H1 (cell line): ENCODE measurements at regions not wholly inside any gene's neighbourhood (a gene's known extent, or its start where the extent isn't known, plus 50 kb on each side); places are given as distances from the start of the nearest gene placed in this dataset.

Experiments
- CTCF ChIA-PET: fragments of 300-600 bp; sonication (Branson Sonifier 250); formaldehyde crosslinking; loops from one replicate; lab custom pipeline; 2021; ENCODE audit not compliant: partially characterized antibody; lab: Charles Lee
- POLR2A ChIA-PET: fragments of 300-600 bp; sonication (Branson Sonifier 250); formaldehyde crosslinking; loops from one replicate; lab custom pipeline; 2021; ENCODE audit warnings: inconsistent platforms; ENCODE audit not compliant: partially characterized antibody; lab: Charles Lee
- DNase-seq, 2 experiments: peaks; one replicate each; pipeline versions ENCODE4 v3.0.0 to v3.0.0-alpha.2; 2010 to 2022; ENCODE audit warnings: low spot score in 2 of 2, low read depth in 1 of 2, mixed read lengths in 1 of 2
- FAIRE-seq: peaks from 2 replicates; lab custom pipeline; 2011; peaks lifted over from hg19 to GRCh38; lab: Jason Lieb, UNC
- H2AFZ ChIP-seq: 2 replicates; pipeline ENCODE4 v1.8.1; 2012; ENCODE audit warnings: low read length, inconsistent platforms
- H2AK5ac ChIP-seq: 2 replicates; pipeline ENCODE4 v1.6.1; 2013; ENCODE audit warnings: low read depth, low read length
- H2BK120ac ChIP-seq: replicated peaks from 2 replicates; pipeline ENCODE3; 2013; ENCODE audit warnings: low read depth, low read length, inconsistent platforms
- H2BK12ac ChIP-seq: 2 replicates; pipeline ENCODE4 v1.6.1; 2013; ENCODE audit warnings: low read depth, low read length
- H2BK15ac ChIP-seq: 2 replicates; pipeline ENCODE4 v1.6.1; 2013; ENCODE audit warnings: low read length
- H2BK20ac ChIP-seq: 2 replicates; pipeline ENCODE4 v1.6.1; 2013; ENCODE audit warnings: low read length
- H2BK5ac ChIP-seq: 2 replicates; pipeline ENCODE4 v1.6.1; 2013; ENCODE audit warnings: low read depth, low read length
- H3K14ac ChIP-seq: 2 replicates; pipeline ENCODE4 v1.6.1; 2013; ENCODE audit warnings: inconsistent platforms; ENCODE audit not compliant: insufficient read length
- H3K18ac ChIP-seq: 2 replicates; pipeline ENCODE4 v1.6.1; 2013; ENCODE audit warnings: low read length; ENCODE audit errors: extremely low read depth
- H3K23ac ChIP-seq: 2 replicates; pipeline ENCODE4 v1.6.1; 2013; ENCODE audit warnings: inconsistent platforms; ENCODE audit not compliant: insufficient read length
- H3K23me2 ChIP-seq: 2 replicates; pipeline ENCODE4 v1.6.1; 2013; ENCODE audit warnings: low read depth, low read length
- H3K27ac ChIP-seq: 2 replicates; pipeline ENCODE4 v1.6.1; 2011; ENCODE audit warnings: low read depth, low read length, inconsistent platforms
- H3K27me3 ChIP-seq, 4 experiments: replicated peaks in 1 of 4; 1 replicate in 1 of 4; 2 replicates in 3 of 4; pipeline versions ENCODE4 v1.6.1 to v1.8.1; 2011 to 2013; ENCODE audit warnings: low read length in 3 of 4, mild to moderate bottlenecking in 3 of 4, inconsistent platforms in 2 of 4, mixed read lengths in 2 of 4, moderate library complexity in 1 of 4; ENCODE audit not compliant: control insufficient read depth in 3 of 4, insufficient read depth in 3 of 4; ENCODE audit errors: extremely low read depth in 1 of 4
- H3K36me3 ChIP-seq, 4 experiments: 2 replicates each; pipeline versions ENCODE4 v1.6.1 to v1.8.1; 2011 to 2013; ENCODE audit warnings: mild to moderate bottlenecking in 4 of 4, low read length in 3 of 4, moderate library complexity in 2 of 4, control low read depth in 1 of 4, inconsistent platforms in 1 of 4; ENCODE audit not compliant: insufficient read depth in 4 of 4, control insufficient read depth in 2 of 4
- H3K4ac ChIP-seq: replicated peaks from 2 replicates; pipeline ENCODE3; 2013; ENCODE audit warnings: low read length, low read depth, mixed read lengths, inconsistent platforms; ENCODE audit not compliant: insufficient read length
- H3K4me1 ChIP-seq, 4 experiments: replicated peaks in 1 of 4; 1 replicate in 1 of 4; 2 replicates in 3 of 4; pipeline versions ENCODE4 v1.6.1 to v1.8.1; 2011 to 2013; ENCODE audit warnings: low read length in 3 of 4, inconsistent platforms in 2 of 4, mixed read lengths in 1 of 4; ENCODE audit not compliant: insufficient read depth in 4 of 4, control insufficient read depth in 3 of 4
- H3K4me2 ChIP-seq, 2 experiments: 2 replicates each; pipeline versions ENCODE4 v1.6.1 to v1.8.1; 2011 to 2013; ENCODE audit warnings: low read depth in 2 of 2, low read length in 2 of 2, control low read depth in 1 of 2, inconsistent platforms in 1 of 2, mild to moderate bottlenecking in 1 of 2; ENCODE audit not compliant: insufficient read depth in 1 of 2
- H3K4me3 ChIP-seq, 4 experiments: fragments of 200-600, 300-600 bp in 1 of 4; sonication (generic), shearing (Covaris generic), sonication (Bioruptor Twin) in 1 of 4; 2 replicates each; pipeline versions ENCODE4 v1.5.1 to v1.8.1; 2011 to 2016; ENCODE audit warnings: low read length in 4 of 4, low read depth in 3 of 4, control low read depth in 2 of 4, inconsistent platforms in 2 of 4, mild to moderate bottlenecking in 2 of 4, mixed read lengths in 1 of 4, moderate library complexity in 1 of 4; ENCODE audit not compliant: insufficient read depth in 2 of 4; ENCODE audit errors: extremely low read depth in 1 of 4
- H3K56ac ChIP-seq: replicated peaks from 2 replicates; pipeline ENCODE3; 2013; ENCODE audit warnings: low read depth, mild to moderate bottlenecking, mixed read lengths, low read length, inconsistent platforms; ENCODE audit not compliant: insufficient read length
- H3K79me1 ChIP-seq: 2 replicates; pipeline ENCODE4 v1.6.1; 2013; ENCODE audit warnings: low read depth, low read length, control low read depth
- H3K79me2 ChIP-seq, 2 experiments: 2 replicates each; pipeline versions ENCODE4 v1.6.1 to v1.8.1; 2012 to 2013; ENCODE audit warnings: low read length in 2 of 2, mild to moderate bottlenecking in 2 of 2, inconsistent platforms in 1 of 2; ENCODE audit not compliant: insufficient read depth in 2 of 2, control insufficient read depth in 1 of 2
- H3K9ac ChIP-seq, 4 experiments: replicated peaks in 1 of 4; 1 replicate in 1 of 4; 2 replicates in 3 of 4; pipeline versions ENCODE4 v1.6.1 to v1.8.1; 2011 to 2013; ENCODE audit warnings: low read depth in 3 of 4, low read length in 3 of 4, control low read depth in 2 of 4, mild to moderate bottlenecking in 2 of 4, moderate library complexity in 2 of 4, inconsistent platforms in 1 of 4; ENCODE audit errors: extremely low read depth in 1 of 4
- H3K9me3 ChIP-seq, 2 experiments: 2 replicates each; pipeline versions ENCODE4 v1.6.1 to v1.8.1; 2012 to 2013; ENCODE audit warnings: mild to moderate bottlenecking in 2 of 2, moderate library complexity in 2 of 2, control low read depth in 1 of 2, inconsistent platforms in 1 of 2, low read depth in 1 of 2, low read length in 1 of 2, mixed read lengths in 1 of 2; ENCODE audit not compliant: insufficient read depth in 2 of 2
- H4K20me1 ChIP-seq, 2 experiments: replicated peaks in 1 of 2; 2 replicates each; pipeline versions ENCODE3 to v1.8.1; 2011 to 2013; ENCODE audit warnings: inconsistent platforms in 2 of 2, low read length in 2 of 2, mild to moderate bottlenecking in 1 of 2; ENCODE audit not compliant: insufficient read depth in 2 of 2, control insufficient read depth in 1 of 2
- H4K5ac ChIP-seq: 2 replicates; pipeline ENCODE4 v1.6.1; 2013; ENCODE audit warnings: low read length, low read depth, mixed read lengths, inconsistent platforms; ENCODE audit not compliant: insufficient read length
- H4K8ac ChIP-seq: 2 replicates; pipeline ENCODE4 v1.8.0; 2013; ENCODE audit warnings: mild to moderate bottlenecking, moderate library complexity, low read length, inconsistent platforms; ENCODE audit not compliant: insufficient read depth; ENCODE audit errors: extremely low read depth
- H4K91ac ChIP-seq: replicated peaks from 2 replicates; pipeline ENCODE3; 2013; ENCODE audit warnings: low read length, mixed read lengths, inconsistent platforms; ENCODE audit not compliant: insufficient read length
- CHD1 ChIP-seq: IDR thresholded peaks from 2 replicates; pipeline ENCODE4 v1.6.1; 2012; ENCODE audit warnings: low read depth, low read length, improper control_type of control experiment
- KDM1A ChIP-seq: fragments of 200-600, 300-600 bp; sonication (generic); IDR thresholded peaks from 2 replicates; pipeline ENCODE4 v1.7.1; 2016; ENCODE audit warnings: mild to moderate bottlenecking, low read length, borderline replicate concordance
- NANOG ChIP-seq: IDR thresholded peaks from 2 replicates; pipeline ENCODE4 v1.6.1; 2011; ENCODE audit warnings: low read length, low read depth, mild to moderate bottlenecking, inconsistent platforms; ENCODE audit not compliant: insufficient read depth, poor library complexity, severe bottlenecking
- SIRT6 ChIP-seq: IDR thresholded peaks from one replicate; pipeline ENCODE4 v1.7.1; 2012; ENCODE audit warnings: low read length, inconsistent platforms
- SP2 ChIP-seq: IDR thresholded peaks from 2 replicates; pipeline ENCODE4 v1.6.1; 2012; ENCODE audit warnings: mild to moderate bottlenecking, low read length, inconsistent platforms
- TCF12 ChIP-seq: IDR thresholded peaks from 2 replicates; pipeline ENCODE4 v1.6.1; 2011; ENCODE audit warnings: low read depth, mild to moderate bottlenecking, low read length
- ZNF274 ChIP-seq: IDR thresholded peaks from 2 replicates; pipeline ENCODE4 v1.7.0; 2012; ENCODE audit warnings: low read length, borderline replicate concordance; ENCODE audit errors: extremely low read depth
- WGBS, 2 experiments: shearing (Covaris generic) in 1 of 2; methylation state at CpG; one replicate each; pipeline versions ENCODE4 v1.1.6 to v1.1.7; 2013 to 2015; ENCODE audit warnings: low lambda C conversion rate in 2 of 2, mixed read lengths in 2 of 2, inconsistent platforms in 1 of 2, low coverage in 1 of 2, missing lambda C conversion rate in 1 of 2; ENCODE audit not compliant: insufficient replicate concordance in 2 of 2, insufficient coverage in 1 of 2, insufficient read length in 1 of 2; ENCODE audit errors: extremely low coverage in 1 of 2, missing lambda C conversion rate in 1 of 2; 5-methylcytosine and 5-hydroxymethylcytosine counted together
- TF ChIP-seq, protein P1 (sequence below): IDR thresholded peaks from 2 replicates; pipeline ENCODE4 v1.6.1; 2011; ENCODE audit warnings: low read depth, mild to moderate bottlenecking, low read length; ENCODE audit not compliant: insufficient read depth

DNA sequence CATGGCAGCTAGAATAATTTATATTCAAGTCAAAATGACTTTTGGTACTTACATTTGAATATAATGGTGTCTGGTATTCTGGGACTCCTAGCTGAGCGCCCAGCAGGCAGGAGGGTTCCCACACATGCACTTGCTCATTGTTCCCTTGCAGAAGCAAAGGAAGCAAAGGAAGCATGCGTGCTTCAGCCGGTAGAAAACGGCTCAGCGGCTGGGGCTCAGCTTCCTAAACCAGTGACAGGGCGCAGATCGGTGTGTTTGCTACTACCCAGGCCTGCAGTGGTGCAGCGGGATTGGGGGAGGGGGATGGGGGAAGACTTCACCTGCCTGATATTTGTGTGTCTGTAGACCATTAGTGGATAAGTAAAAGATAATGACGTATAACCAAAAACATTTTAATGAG is 978.3 kb upstream of the TENM3 start:
- Histone ChIP-seq H4K91ac (no peak overlapping the region), H3K18ac (no peak overlapping the region), H3K9ac (no peak overlapping the region), H3K79me1 (no peaks in the 10 kb centered on the region), H3K27me3 (no peaks in the 10 kb centered on the region), H3K14ac (no peak overlapping the region), H3K4me2 (peak overlapping the region; percentile 19 to 46; a peak in 1 of 4 replicates), H3K4me1 (peaks cover 0 to 3% (median 1%) of the 10 kb centered on the region in 4 experiments; a peak in 2 of 7 replicates), H3K79me2 (no peaks in the 10 kb centered on the region), H2BK12ac (no peak overlapping the region), H3K4ac (no peak overlapping the region), H3K36me3 (no peaks in the 10 kb centered on the region), H4K8ac (no peak overlapping the region), H3K23ac (no peak overlapping the region), H3K9me3 (no peaks in the 10 kb centered on the region), H3K56ac (no peak overlapping the region), H2BK5ac (no peak overlapping the region), H2BK120ac (no peak overlapping the region), H2AFZ (no peak overlapping the region), H2AK5ac (no peak overlapping the region), H4K20me1 (no peaks in the 10 kb centered on the region), H4K5ac (no peak overlapping the region), H3K27ac (no peak overlapping the region), H2BK15ac (no peak overlapping the region), H2BK20ac (no peak overlapping the region), H3K4me3 (no peak overlapping the region), H3K23me2 (no peaks in the 10 kb centered on the region)
- 33% methylated on average over 9 of the region's 9 CpGs; no CpG with 5 or more reads in 1 of the 2 experiments for WGBS, 2 experiments
- no peak for DNase-seq
- ChIA-PET CTCF (interaction anchor here (0.9 to 5.6 kb wide), 2 partner anchors 10 to 122 kb away, joined by 3 to 33 read pairs; no protein-coding TSS in a partner anchor), POLR2A (no interaction called here)
- TF ChIP-seq SP2 (no peak), SIRT6 (no peak), TCF12 (no peak), CHD1 (no peak), ZNF274 (no peak), NANOG (no peak), KDM1A (peak; percentile 72; the same call in 1 of the 2 replicates)
- TF ChIP-seq, protein P1, sequence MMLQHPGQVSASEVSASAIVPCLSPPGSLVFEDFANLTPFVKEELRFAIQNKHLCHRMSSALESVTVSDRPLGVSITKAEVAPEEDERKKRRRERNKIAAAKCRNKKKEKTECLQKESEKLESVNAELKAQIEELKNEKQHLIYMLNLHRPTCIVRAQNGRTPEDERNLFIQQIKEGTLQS, result no peak
- FAIRE-seq, result no peak
